Ammon's horn (tissue), 1 donor: ENCODE measurements at regions not wholly inside any gene's neighbourhood (a gene's known extent, or its start where the extent isn't known, plus 50 kb on each side); places are given as distances from the start of the nearest gene placed in this dataset.

ENCODE experiments used
- DNase-seq: peaks from one replicate; pipeline ENCODE4 v3.0.0-alpha.2; 2016; ENCODE audit warnings: low spot score

DNA sequence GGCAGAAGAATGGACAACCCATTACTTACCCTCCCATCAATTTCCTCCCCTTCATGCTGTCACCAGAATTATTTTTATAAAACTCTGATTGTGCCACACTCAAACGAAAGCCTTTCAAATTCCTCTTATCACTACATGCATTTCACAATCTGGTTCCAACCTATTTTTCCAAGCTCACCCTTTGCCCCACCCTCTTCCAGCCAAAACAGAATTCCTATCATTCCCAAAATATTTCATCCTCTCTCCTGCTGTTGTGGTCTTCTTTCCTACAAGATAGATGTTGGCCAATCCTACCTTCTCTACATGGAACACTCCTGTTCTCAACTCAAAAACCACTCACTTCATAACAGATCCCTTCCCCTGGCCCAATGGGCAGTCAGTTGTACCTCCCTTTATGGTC, 111.5 kb downstream of the ELAPOR2 start:
- no peak for DNase-seq

DNA sequence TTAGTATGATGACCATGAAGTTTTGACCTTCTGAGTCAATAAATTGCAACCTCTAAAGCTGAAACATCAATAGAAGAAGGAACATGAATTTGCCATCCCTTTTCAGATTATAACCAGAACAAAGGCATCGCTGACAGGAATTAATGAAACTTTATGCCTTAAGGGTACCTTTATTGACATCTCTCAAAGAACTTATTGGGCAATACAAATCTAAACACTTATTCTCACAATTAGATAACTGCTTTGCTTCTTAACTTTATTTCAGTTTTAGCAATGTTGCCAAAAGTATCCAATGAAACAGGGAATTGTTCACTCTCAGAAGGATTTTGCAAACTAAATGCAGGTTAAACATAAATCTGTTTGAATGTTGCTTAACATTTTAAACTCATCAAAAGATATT, 116.0 kb downstream of the ELAPOR2 start:
- no peak for DNase-seq

DNA sequence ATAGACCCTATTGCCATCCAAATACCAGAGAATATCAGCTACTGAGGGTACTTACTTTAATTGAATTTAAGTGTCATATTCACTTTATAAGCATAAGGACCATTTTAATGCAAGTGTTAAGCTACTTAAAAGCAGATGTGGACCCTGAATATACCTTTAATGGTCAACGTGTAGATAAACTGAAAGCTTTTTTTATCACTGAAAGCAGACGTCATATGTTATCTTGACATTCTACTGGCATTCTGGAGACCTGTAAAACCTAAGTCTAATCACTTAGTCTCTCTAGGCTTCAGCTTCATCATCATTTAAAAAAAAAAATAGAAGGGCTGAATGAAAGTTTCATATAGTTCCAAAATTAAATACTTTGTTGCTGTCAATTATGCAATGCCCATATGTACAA, 116.5 kb downstream of the ELAPOR2 start:
- DNase-seq, result no peak

DNA sequence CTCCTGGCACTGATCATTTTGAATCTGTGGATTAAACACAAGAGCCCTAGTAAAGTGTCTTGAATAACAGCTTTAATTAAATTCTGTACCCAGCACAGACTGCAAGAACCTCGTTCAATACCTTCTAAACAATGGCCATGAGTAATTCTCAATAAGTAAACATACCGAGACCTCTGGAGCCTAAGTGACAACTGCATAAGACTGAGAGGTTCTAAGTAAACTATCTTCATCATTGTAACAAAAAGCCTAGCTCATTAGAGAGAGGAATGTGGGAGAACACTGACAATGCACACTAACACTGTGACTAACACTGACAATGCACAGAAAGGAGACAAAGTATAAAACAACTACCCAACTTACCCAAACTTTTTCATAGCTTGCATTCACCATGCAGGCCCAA, 117.4 kb downstream of the ELAPOR2 start:
- peak; percentile 24 for DNase-seq

DNA sequence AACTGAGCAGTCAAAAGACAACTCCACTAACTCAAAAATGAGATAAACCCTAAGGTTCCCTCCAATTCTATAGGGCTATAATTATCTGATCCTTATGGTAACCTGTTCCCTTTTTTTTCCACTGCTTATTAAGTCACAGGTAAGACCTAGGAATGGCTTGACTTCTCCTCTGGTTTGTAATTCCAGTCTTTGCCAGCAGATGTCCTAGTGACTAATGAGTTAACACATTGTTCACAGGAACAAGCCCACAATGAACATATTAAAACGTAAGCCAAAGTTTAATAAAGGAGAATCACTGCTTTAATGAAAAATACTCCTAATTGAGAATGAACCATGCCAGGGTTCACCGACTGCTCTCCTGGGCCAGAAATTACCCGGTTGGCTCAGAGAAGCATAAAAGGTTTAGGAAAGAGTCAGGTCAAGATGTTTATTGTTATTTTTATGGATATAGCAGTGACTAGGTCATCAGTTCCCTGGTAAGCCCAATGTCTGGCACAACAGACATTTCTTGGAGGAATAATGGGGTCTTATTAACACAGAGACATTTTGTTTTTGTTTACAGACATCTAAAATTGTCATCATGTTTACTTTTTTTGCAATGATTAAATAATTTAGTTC, 120.1 kb downstream of the ELAPOR2 start:
- DNase-seq, result peak; percentile 81

DNA sequence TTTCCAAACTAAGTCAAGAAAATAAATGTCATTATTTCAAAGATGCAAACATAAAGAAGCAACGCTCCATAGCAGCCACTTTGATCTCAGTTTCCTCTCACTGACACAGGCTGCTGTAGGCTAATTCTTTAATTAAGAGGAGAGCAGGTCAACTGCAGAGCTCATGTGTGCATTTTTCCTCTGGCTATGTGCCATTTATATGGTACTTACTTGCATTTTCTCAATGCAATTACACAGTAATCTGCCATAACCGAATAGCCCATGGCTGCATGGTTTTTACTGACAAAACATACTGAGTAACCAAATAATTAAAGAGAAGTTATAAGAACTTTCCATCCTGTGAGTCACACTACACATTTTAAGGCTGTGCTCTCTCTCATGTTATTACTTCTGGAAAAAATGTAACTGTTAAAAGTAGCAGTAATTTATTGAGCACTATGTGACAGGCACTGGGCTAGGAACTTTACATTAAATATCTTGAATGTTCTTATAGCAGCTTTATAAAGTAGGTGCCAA, 122.0 kb downstream of the ELAPOR2 start:
- DNase-seq, result no peak

DNA sequence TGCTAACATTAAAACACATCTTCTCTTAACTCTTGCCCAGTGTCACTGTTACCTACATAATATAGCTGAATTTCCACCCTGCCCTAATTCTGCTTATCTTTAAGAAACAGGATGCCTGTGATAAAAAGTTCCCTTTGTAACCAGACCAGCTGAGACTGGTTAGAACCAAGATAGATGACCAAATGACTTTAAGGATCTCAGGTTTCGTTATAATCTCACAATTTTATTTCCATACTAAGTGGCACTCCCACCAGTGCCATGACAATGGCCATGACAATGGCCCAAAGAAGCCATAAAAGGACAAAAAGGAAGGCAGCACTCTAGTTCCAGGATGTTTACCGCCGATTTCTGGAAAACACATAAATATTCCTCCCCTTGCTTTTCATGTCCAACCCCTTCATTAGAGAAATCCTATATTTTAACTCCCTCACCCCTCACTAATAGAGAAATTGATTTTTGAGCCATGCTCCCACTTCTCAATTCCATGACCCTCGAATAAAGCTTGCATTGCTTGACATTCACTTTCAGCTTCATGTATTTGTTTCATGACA, 126.1 kb downstream of the ELAPOR2 start:
- no peak for DNase-seq

DNA sequence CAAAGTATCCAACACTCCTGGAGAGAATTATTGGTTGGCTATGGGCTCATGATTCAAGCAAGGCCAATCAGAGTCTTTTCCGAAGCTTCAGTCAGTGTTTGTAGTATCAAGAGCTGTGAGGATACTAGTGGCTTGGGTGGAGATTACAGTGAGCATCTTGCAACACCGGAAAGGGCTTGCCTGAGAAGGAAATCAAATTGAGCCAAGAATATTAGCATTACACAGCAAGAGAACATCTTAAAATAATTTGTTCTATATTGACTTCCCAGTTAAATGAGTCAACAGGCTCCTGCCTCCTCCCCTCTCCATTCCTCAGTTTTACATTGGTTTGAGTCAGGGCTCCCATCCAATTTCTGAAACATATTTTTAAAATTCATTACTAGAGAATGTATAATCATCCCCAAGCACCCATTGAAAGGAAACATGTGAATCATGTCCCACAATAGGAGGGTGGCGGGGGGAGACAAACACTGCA, 127.4 kb downstream of the ELAPOR2 start:
- DNase-seq, result no peak

DNA sequence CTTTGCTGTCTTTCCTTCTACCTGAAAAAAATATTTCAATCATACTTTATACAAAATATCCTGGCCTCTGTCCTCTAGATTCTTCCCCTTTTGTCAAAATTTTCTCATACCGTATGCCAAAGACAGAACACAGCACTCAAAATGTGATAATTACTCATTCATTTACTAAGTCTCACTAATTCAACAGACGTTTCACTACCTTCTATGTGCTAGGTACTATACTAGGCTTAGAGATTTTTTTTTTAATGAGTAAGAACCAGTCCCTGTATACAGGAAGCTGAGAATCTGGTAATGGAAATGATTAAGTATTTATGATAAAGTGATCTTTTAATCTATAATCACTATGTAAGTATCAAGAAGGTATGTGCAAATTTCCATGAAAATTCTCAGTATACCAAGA, 128.0 kb downstream of the ELAPOR2 start:
- no peak for DNase-seq

DNA sequence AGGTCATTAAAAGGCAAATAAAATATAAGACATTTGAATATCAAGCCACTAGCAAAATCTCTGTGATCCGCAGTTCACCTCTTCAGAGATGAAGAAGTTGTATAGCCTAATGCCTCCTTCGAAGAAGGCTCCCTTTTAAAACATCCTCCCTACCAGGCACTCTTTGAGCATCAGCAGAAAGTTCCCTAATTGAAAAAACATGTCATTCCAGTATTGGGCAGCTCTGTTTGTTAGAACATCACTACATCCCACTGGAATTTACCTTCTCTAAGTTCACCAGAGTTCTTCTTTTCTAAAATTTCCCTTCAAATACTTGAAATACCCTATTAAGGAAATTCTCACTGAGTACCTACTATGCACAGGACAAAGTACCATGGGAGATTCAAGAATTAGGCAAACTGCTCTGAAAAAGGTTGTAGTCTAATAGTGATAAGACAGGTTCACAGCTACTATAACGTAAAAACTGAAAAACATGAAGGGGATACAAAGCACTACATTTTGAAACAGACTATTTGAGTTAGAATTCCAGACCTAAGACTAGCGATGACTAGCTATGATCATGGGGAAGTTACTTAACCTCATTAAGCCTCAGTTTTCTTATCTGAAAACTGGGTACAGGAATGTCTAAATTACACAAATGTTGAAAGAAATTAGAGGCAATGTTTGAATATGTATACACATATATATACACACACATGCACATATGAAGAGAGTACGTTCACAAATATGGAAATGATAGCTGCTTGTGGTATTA, 128.7 kb downstream of the ELAPOR2 start:
- no peak for DNase-seq

DNA sequence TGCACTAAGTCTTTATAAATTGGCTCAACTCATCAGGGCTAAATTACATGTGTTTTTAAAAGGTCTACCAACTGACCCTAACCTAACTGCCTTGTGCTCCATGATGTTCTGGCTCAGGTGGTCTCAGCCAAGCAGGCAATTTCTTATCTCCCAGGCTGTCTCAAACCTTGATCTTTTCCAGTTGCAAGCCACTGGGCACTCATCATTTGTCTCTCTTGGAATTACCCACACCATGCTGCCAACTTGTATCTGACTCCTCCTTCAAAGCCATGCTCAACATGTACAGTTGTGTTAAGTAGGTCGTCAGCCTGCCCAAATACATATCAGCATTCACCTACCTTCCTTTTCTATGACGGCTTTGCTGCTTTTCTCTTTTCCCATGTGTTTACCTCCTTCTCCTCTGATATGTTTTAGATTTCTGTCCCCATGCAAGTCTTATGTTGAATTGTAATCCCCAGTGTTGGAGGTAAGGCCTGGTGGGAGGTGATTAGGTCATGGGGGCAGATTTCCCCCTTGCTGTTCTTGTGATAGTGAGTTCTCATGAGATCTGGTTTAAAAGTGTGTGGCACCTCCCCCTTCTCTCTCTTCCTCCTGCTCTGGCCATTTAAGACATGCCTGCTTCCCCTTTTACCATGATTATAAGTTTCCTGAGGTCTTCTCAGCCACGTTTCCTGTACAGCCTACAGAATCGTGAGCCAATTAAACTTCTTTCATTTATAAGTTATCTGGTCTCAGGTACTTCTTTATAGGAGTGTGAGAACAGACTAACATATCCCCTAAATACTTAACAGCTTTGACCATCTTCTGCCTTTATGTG, 130.0 kb downstream of the ELAPOR2 start:
- no peak for DNase-seq

DNA sequence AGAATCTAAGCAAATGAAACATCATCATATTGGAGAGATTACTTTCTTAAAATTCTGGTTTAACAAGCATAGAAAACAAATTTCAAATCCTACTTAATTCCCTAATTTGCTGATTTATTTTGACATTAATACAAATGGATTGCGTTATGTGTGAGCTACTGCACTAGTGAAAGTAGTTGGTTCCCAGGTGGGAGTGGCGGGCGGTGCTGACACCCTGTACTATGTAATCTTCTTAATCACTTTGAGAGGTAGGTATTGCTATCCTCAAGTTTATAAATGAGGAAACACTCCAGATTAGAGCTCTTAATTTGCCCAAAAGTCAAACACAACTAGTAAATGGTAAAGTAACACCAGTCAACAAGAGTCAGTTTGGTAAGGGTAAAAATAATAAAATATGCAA, 131.1 kb downstream of the ELAPOR2 start:
- DNase-seq, result no peak

DNA sequence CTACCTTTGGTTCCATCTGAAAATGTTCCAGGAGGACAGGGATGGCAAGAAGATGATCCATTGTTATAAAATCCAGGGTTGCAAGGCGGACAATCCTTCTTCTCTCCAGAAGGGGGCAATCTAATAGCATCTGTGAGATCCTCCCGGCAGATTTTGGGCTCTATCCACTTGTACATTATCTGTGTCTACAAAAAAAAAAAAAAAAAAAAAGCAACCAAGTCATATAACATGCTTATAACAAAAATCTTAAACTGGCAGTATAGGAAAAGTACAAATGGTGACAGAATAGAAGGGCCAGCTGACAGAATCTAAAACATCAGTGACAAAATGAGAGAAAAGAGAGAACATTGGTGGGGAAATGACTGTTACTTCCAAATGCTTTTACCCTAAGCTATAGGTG, 132.7 kb downstream of the ELAPOR2 start:
- DNase-seq, result peak; percentile 75

DNA sequence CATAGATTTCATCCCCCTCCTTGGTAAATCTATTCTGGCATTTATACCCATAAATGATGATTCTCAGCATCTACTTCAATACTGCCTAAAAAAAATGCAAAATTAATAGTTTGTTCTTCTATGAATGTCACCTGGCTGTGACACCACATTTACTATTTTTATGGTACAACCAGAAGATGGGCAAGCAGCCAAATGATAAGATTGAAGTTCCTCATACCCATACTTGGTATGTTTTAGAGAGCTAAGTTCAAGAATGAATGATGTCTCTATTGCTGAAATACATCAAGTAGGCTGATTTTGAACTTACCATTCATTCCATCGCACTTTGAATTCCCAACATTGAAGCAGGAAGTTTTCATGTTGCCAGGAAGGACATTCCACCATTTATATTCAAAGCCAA, 134.2 kb downstream of the ELAPOR2 start:
- DNase-seq, result no peak

DNA sequence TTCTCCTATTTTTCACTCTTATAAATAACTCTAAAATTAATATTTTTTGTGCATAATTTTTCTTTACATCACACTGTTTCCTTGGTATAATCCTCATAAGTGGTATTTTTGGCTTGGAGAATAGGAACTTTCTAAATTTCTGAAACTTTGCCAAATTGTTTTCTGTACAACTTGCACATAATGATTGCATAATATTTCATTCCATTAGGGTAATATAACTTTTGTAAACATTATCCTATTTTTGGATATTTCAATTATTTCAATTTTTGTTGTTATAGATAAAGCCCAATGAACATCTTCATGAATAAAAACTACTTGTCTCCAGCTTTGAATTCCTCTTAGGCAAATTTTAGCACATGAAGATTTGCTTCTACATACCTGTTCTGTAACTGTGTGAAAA, 135.9 kb downstream of the ELAPOR2 start:
- no peak for DNase-seq

DNA sequence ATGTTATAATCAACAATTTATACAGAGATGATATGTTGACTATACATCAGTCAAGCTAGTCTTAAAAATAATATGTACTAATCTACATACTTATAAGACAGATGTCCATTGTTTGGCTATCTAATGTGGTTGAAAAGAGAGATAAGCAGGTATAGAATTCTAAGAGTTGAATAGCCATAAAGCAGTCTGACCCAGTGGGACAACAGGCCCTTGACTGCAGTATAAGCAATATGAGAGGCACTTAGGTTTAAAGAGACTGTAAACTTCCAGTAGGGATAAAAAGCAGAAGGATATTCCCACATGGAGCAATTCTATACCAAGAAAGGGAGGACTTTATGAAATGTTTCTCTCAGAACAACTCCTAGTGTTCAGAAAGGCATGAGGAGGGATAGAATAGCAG, 139.3 kb downstream of the ELAPOR2 start:
- DNase-seq, result no peak

DNA sequence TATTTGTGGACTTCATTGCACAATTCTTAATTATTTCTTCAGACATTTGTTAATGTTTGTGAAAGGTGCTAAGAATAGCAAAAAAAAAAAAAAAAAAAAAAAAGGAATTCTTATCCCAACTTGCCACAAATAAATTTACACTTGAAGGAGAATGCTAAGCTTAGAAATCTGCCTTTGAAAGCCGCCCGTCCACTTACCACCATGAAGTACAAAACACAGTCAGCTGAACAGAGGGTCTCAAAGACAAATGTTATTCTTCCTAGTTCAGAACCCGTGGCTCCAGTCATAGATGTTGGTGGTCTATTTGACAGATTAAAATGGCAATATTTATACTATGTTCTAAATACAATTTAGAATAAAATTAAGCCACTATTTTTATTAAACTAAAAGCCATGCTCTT, 141.2 kb downstream of the ELAPOR2 start:
- no peak for DNase-seq

DNA sequence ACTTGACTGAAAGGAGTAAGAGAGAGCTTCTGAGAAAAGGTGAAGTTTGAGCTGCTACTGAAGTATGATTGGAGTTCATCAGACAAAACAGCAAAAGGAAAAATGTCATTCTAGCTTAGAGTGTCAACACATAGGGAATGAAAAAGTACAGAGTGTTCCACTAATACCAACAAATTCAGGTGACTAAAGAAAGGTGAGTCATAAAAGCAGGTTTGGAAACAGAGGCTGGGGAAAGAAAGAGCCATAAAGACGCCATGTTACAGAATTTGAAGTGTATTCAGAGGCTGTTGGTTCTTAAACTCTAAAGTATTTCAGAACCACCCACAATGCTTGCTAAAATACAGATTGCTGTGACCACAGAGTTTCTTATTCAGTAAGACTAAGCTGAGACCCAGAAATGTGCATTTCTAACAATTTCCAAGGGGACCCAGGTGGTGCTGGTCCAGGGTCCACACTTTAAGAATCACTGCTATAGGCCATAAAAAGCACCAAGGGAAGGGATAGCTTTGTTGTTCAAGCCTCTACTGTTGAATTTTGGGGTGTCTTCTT, 143.1 kb downstream of the ELAPOR2 start:
- no peak for DNase-seq

DNA sequence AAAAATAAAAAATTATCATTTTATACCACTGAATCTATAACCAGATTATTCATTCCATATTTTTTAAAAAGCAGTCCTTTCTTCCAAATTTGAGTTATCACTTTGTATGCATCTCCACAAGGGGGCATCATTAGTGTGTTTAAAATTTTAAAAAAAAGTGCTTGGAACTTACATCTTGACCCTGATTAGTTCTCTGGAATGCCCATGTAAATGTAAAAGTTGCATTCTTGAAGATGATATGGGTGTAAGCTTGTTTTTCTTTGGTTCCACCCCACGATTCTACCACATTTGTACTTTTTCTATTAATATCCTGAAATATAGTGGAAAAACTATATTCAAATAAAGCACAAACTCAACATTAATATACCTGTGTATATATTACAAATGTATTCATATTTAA, 144.9 kb downstream of the ELAPOR2 start:
- no peak for DNase-seq
